CD4-positive, alpha-beta T cell treated with Interleukin-6 at 100 ng/mL for 8 hours (primary cell): ENCODE measurements at regions not wholly inside any gene's neighbourhood (a gene's known extent, or its start where the extent isn't known, plus 50 kb on each side); places are given as distances from the start of the nearest gene placed in this dataset.
"Not testable (repeated sequence)": the region's sequence is repeated elsewhere in the genome, so short reads cannot be mapped to it uniquely, and the experiment has no call there.

Experiments
- DNase-seq: peaks from one replicate; pipeline ENCODE4 v3.0.0-alpha.2; 2020; ENCODE audit warnings: mixed read lengths, low spot score

- no peak for DNase-seq
Observed at GRCh38 chr9:75282047-75282446, 193.7 kb downstream of the OSTF1 start.

- DNase-seq: no peak
Observed at GRCh38 chr9:75289332-75289731, 201.0 kb downstream of the OSTF1 start.

GRCh38 chr9:75299324-75299723 is 211.0 kb downstream of the OSTF1 start:
- no peak for DNase-seq

- no peak for DNase-seq
Observed at GRCh38 chr9:75333624-75334023, 245.3 kb downstream of the OSTF1 start.

GRCh38 chr9:75358846-75359245 is 270.5 kb downstream of the OSTF1 start:
- no peak for DNase-seq

GRCh38 chr9:75359638-75360037 is 271.3 kb downstream of the OSTF1 start:
- DNase-seq: no peak

GRCh38 chr9:75360252-75360651 is 271.9 kb downstream of the OSTF1 start:
- no peak for DNase-seq

- DNase-seq: not testable (repeated sequence)
Observed at GRCh38 chr9:75362446-75362845, 274.1 kb downstream of the OSTF1 start.

GRCh38 chr9:75365196-75365595 is 276.9 kb downstream of the OSTF1 start:
- DNase-seq: no peak

- no peak for DNase-seq
Observed at GRCh38 chr9:75369989-75370388, 281.7 kb downstream of the OSTF1 start.

GRCh38 chr9:75372499-75373268 is 284.4 kb downstream of the OSTF1 start:
- no peak for DNase-seq

- DNase-seq: no peak
Observed at GRCh38 chr9:75376680-75377254, 288.5 kb downstream of the OSTF1 start.

- no peak for DNase-seq
Observed at GRCh38 chr9:75378036-75378435, 289.7 kb downstream of the OSTF1 start.

GRCh38 chr9:75378926-75379325 is 290.6 kb downstream of the OSTF1 start:
- no peak for DNase-seq

- DNase-seq: no peak
Observed at GRCh38 chr9:75382126-75382525, 293.8 kb downstream of the OSTF1 start.

- not testable (repeated sequence) for DNase-seq
Observed at GRCh38 chr9:75383420-75384034, 295.2 kb downstream of the OSTF1 start.

- no peak for DNase-seq
Observed at GRCh38 chr9:75385236-75385635, 296.9 kb downstream of the OSTF1 start.

GRCh38 chr9:75389101-75389500 is 300.8 kb downstream of the OSTF1 start:
- no peak for DNase-seq

GRCh38 chr9:75390951-75391350 is 302.6 kb downstream of the OSTF1 start:
- no peak for DNase-seq

- no peak for DNase-seq
Observed at GRCh38 chr9:75391497-75391896, 303.2 kb downstream of the OSTF1 start.

- no peak for DNase-seq
Observed at GRCh38 chr9:75395336-75395735, 307.0 kb downstream of the OSTF1 start.

GRCh38 chr9:75397836-75398235 is 309.5 kb downstream of the OSTF1 start:
- no peak for DNase-seq

- no peak for DNase-seq
Observed at GRCh38 chr9:75408391-75408790, 320.1 kb downstream of the OSTF1 start.
